ENCODE measurements at regions not wholly inside any gene's neighbourhood (a gene's known extent, or its start where the extent isn't known, plus 50 kb on each side); places are given as distances from the start of the nearest gene placed in this dataset.
A peak's percentile ranks its signal among the peaks of the same experiment; 100 is the strongest.

- TF ChIP-seq CTCF (IDR thresholded peaks at IDR 0.05 in 2 of 3, conservative IDR thresholded peaks at IDR 0.05 in 1 of 3; ENCODE audit: borderline replicate concordance in 1 of 3, insufficient read depth in 1 of 3, low read depth in 2 of 3, low read length in 2 of 3) (0 out of 6 replicates have a peak, but pooled peaks of 1 of the 3 experiments have one; percentile 9), CEBPB (IDR thresholded peaks at IDR 0.05; ENCODE audit: low read depth) (no peak), ZBTB33 (IDR thresholded peaks at IDR 0.05; ENCODE audit: extremely low read depth, insufficient replicate concordance, low read length) (no peak), RAD21 (IDR thresholded peaks at IDR 0.05; ENCODE audit: low read depth) (no peak), POLR2A (IDR thresholded peaks at IDR 0.05; ENCODE audit: borderline replicate concordance, extremely low read depth, insufficient read depth, insufficient read length) (no peak), POLR2AphosphoS5 (IDR thresholded peaks at IDR 0.05; ENCODE audit: low read depth, low read length) (no peak), EZH2 (IDR thresholded peaks at IDR 0.05) (no peak), EZH2phosphoT487 (IDR thresholded peaks at IDR 0.05; ENCODE audit: borderline replicate concordance) (no peak)
Observed at GRCh38 chr2:195488567-195488966, 168.5 kb upstream of the SLC39A10 start.

Data from HCT116 (cell line).